ENCODE measurements at regions not wholly inside any gene's neighbourhood (a gene's known extent, or its start where the extent isn't known, plus 50 kb on each side); places are given as distances from the start of the nearest gene placed in this dataset.

- H3K4me3 Mint-ChIP-seq, result no peak overlapping the region
- DNase-seq, result no peak
- H3K27me3 Mint-ChIP-seq (ENCODE audit: low read depth), result no peaks in the 10 kb centered on the region
- Histone ChIP-seq H3K27me3 (ENCODE audit: insufficient read depth, low read length) (no peaks in the 10 kb centered on the region), H2BK120ac (ENCODE audit: low read depth, low read length, poor library complexity, severe bottlenecking) (no peak overlapping the region), H3K9me3 (ENCODE audit: control insufficient read depth, low read depth, low read length) (no peaks in the 10 kb centered on the region), H2BK15ac (ENCODE audit: low read depth, low read length) (no peak overlapping the region), H3K4me2 (ENCODE audit: insufficient read depth, insufficient read length, low read length) (no peak overlapping the region), H3K23me2 (ENCODE audit: insufficient read length, low read depth, low read length, poor library complexity, severe bottlenecking) (no peaks in the 10 kb centered on the region), H3K56ac (ENCODE audit: insufficient read length, low read depth, low read length) (no peak overlapping the region), H3T11ph (ENCODE audit: low read length) (no peak overlapping the region), H3K23ac (ENCODE audit: insufficient read length, low read depth, low read length) (no peak overlapping the region), H2BK5ac (ENCODE audit: insufficient read length, low read length) (no peak overlapping the region), H3K18ac (ENCODE audit: insufficient read length, low read depth, low read length) (no peak overlapping the region), H3K9ac (ENCODE audit: extremely low read depth, insufficient read length, low read length) (no peak overlapping the region), H4K91ac (ENCODE audit: insufficient read length, low read depth, low read length) (no peak overlapping the region), H3K4ac (ENCODE audit: low read depth, low read length) (no peak overlapping the region), H3K14ac (ENCODE audit: insufficient read depth, low read length) (no peak overlapping the region), H4K20me1 (ENCODE audit: control insufficient read depth, insufficient read depth, insufficient read length) (no peaks in the 10 kb centered on the region), H3K79me2 (ENCODE audit: insufficient read depth, low read length) (no peaks in the 10 kb centered on the region), H4K5ac (ENCODE audit: insufficient read length, low read depth, low read length) (no peak overlapping the region), H2BK12ac (ENCODE audit: insufficient read length, low read depth, low read length) (no peak overlapping the region), H3K79me1 (ENCODE audit: insufficient read depth, low read depth, low read length, poor library complexity, severe bottlenecking) (no peaks in the 10 kb centered on the region), H3K27ac (ENCODE audit: insufficient read length, low read depth, low read length) (no peak overlapping the region), H3K4me1 (ENCODE audit: insufficient read depth, low read length) (no peaks in the 10 kb centered on the region), H2AK5ac (ENCODE audit: insufficient read length, low read length) (no peak overlapping the region), H2AFZ (ENCODE audit: low read length) (no peak overlapping the region), H2BK20ac (ENCODE audit: low read depth, low read length, poor library complexity, severe bottlenecking) (no peak overlapping the region), H4K8ac (replicated peaks; ENCODE audit: insufficient read length, low read depth, low read length) (no peak overlapping the region)
- H3K4me1 Mint-ChIP-seq, result no peaks in the 10 kb centered on the region
- no peak for TF ChIP-seq CTCF (conservative IDR thresholded peaks at IDR 0.05)
- H3K36me3 Mint-ChIP-seq (ENCODE audit: insufficient read depth in 1 of 3, low read depth in 3 of 3), result no peaks in the 10 kb centered on the region
- no peaks in the 10 kb centered on the region for H3K9me3 Mint-ChIP-seq
- WGBS (ENCODE audit: extremely low coverage, insufficient read length, low lambda C conversion rate), result no CpG with 5 or more reads among the region's 1 CpG
- no peak overlapping the region for H3K27ac Mint-ChIP-seq
Measured at GRCh38 chr5:39892708-39893107, 467.9 kb upstream of the DAB2 start.

All from H9 (cell line).